ENCODE measurements at regions not wholly inside any gene's neighbourhood (a gene's known extent, or its start where the extent isn't known, plus 50 kb on each side); places are given as distances from the start of the nearest gene placed in this dataset.

DNA sequence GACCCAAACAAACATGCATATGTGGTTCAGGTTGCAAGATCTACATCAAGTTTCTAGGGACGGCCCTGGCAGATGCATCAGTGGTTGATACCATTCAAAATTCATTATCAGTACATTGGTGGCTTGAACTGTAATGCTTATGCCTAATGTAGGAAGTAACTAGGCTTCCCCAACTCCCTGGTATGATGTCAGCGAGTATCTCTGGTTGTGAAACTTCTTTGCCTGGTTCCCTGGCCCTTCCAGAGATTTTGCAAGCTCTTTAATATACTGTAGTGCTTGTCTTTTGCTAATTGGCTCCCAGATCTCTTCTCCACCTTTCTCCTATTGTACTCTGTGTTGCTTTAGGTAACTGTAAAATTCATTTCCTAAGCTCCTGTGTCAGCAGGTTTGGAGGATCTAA lies 114.8 kb upstream of the RARB start:
- H3K79me2 ChIP-seq (ENCODE audit: control insufficient read depth in 1 of 2, insufficient read depth in 2 of 2, low read length in 2 of 2): no peaks in the 10 kb centered on the region
- H3K9me3 ChIP-seq (ENCODE audit: insufficient read depth in 2 of 2, low read depth in 1 of 2, low read length in 1 of 2): no peaks in the 10 kb centered on the region
- H4K8ac ChIP-seq (ENCODE audit: extremely low read depth, insufficient read depth, low read length): no peak overlapping the region
- H2BK5ac ChIP-seq (ENCODE audit: low read depth, low read length): no peak overlapping the region
- H3K18ac ChIP-seq (ENCODE audit: extremely low read depth, low read length): no peak overlapping the region
- no peaks in the 10 kb centered on the region for H3K79me1 ChIP-seq (ENCODE audit: low read depth, low read length)
- H3K27me3 ChIP-seq (replicated peaks in 1 of 4; ENCODE audit: control insufficient read depth in 3 of 4, extremely low read depth in 1 of 4, insufficient read depth in 3 of 4, low read length in 3 of 4): no peaks in the 10 kb centered on the region
- no peak overlapping the region for H4K5ac ChIP-seq (ENCODE audit: insufficient read length, low read depth, low read length)
- H2BK15ac ChIP-seq (ENCODE audit: low read length): no peak overlapping the region
- FAIRE-seq (no peak), DNase-seq (ENCODE audit: low read depth in 1 of 2, low spot score in 2 of 2) (no peak)
- WGBS, 2 experiments (ENCODE audit: extremely low coverage in 1 of 2, insufficient coverage in 1 of 2, insufficient read length in 1 of 2, insufficient replicate concordance in 2 of 2, low coverage in 1 of 2, low lambda C conversion rate in 2 of 2, missing lambda C conversion rate in 1 of 2): 100% methylated on average over 2 of the region's 2 CpGs; no CpG with 5 or more reads in 1 of the 2 experiments
- POLR2A ChIA-PET (ENCODE audit: partially characterized antibody): no interaction called here
- TF ChIP-seq SIN3A (conservative IDR thresholded peaks at IDR 0.05 in 1 of 2, IDR thresholded peaks at IDR 0.05 in 1 of 2; ENCODE audit: low read depth in 1 of 2, low read length in 2 of 2) (no peak), ZNF274 (IDR thresholded peaks at IDR 0.05; ENCODE audit: borderline replicate concordance, extremely low read depth, low read length) (no peak), SAP30 (IDR thresholded peaks at IDR 0.05; ENCODE audit: insufficient read depth, insufficient replicate concordance, low read length) (no peak), MAX (IDR thresholded peaks at IDR 0.05) (no peak), SUZ12 (IDR thresholded peaks at IDR 0.05; ENCODE audit: low read length) (no peak), TAF1 (IDR thresholded peaks at IDR 0.05; ENCODE audit: low read depth, low read length) (no peak), BCL11A (IDR thresholded peaks at IDR 0.05; ENCODE audit: low read depth in 2 of 2, low read length in 2 of 2) (no peak), RFX5 (IDR thresholded peaks at IDR 0.05; ENCODE audit: borderline replicate concordance, low read depth, low read length) (no peak), BACH1 (IDR thresholded peaks at IDR 0.05; ENCODE audit: low read length) (no peak), CTCF (IDR thresholded peaks at IDR 0.05; ENCODE audit: control extremely low read depth in 1 of 3, insufficient read depth in 1 of 3, low read depth in 1 of 3, low read length in 3 of 3) (no peak), SIX5 (IDR thresholded peaks at IDR 0.05; ENCODE audit: low read depth, low read length) (no peak)
- no peak overlapping the region for H3K4me3 ChIP-seq (ENCODE audit: extremely low read depth in 1 of 4, insufficient read depth in 2 of 4, low read depth in 3 of 4, low read length in 4 of 4)
- no peaks in the 10 kb centered on the region for H3K4me1 ChIP-seq (replicated peaks in 1 of 4; ENCODE audit: control insufficient read depth in 3 of 4, insufficient read depth in 4 of 4, low read length in 3 of 4)
- no peak overlapping the region for H3K27ac ChIP-seq (ENCODE audit: low read depth, low read length)
- CTCF ChIA-PET (ENCODE audit: partially characterized antibody): interaction anchor here (0.5 to 1.0 kb wide), 3 partner anchors 71 to 540 kb away, joined by 3 read pairs; no protein-coding TSS in a partner anchor
- H3K23ac ChIP-seq (ENCODE audit: insufficient read length): no peak overlapping the region
- H2AK5ac ChIP-seq (ENCODE audit: low read depth, low read length): no peak overlapping the region
- H3K4me2 ChIP-seq (ENCODE audit: insufficient read depth in 1 of 2, low read depth in 2 of 2, low read length in 2 of 2): no peak overlapping the region
- no peaks in the 10 kb centered on the region for H4K20me1 ChIP-seq (replicated peaks in 1 of 2; ENCODE audit: control insufficient read depth in 1 of 2, insufficient read depth in 2 of 2, low read length in 2 of 2)
- H2BK20ac ChIP-seq (ENCODE audit: low read length): no peak overlapping the region
- no peak overlapping the region for H3K14ac ChIP-seq (ENCODE audit: insufficient read length)
- H3K9ac ChIP-seq (replicated peaks in 1 of 4; ENCODE audit: extremely low read depth in 1 of 4, low read depth in 3 of 4, low read length in 3 of 4): no peak overlapping the region
- H3K36me3 ChIP-seq (ENCODE audit: control insufficient read depth in 2 of 4, insufficient read depth in 4 of 4, low read length in 3 of 4): no peaks in the 10 kb centered on the region
- no peak overlapping the region for H3K56ac ChIP-seq (replicated peaks; ENCODE audit: insufficient read length, low read depth, low read length)
- no peak overlapping the region for H2AFZ ChIP-seq (ENCODE audit: low read length)
- H3K23me2 ChIP-seq (ENCODE audit: low read depth, low read length): no peaks in the 10 kb centered on the region
- H2BK120ac ChIP-seq (replicated peaks; ENCODE audit: low read depth, low read length): no peak overlapping the region
- no peak overlapping the region for H2BK12ac ChIP-seq (ENCODE audit: low read depth, low read length)
- H3K4ac ChIP-seq (replicated peaks; ENCODE audit: insufficient read length, low read depth, low read length): no peak overlapping the region
- no peak overlapping the region for H4K91ac ChIP-seq (replicated peaks; ENCODE audit: insufficient read length, low read length)

Data from H1 (cell line).